Stimulated activated CD4-positive, alpha-beta T cell treated with anti-CD3 and anti-CD28 coated beads, Interleukin-4, amount 100 ng/mL, for 1 hour (primary cell): ENCODE measurements at regions not wholly inside any gene's neighbourhood (a gene's known extent, or its start where the extent isn't known, plus 50 kb on each side); places are given as distances from the start of the nearest gene placed in this dataset.

Experiments
- DNase-seq: peaks from one replicate; pipeline ENCODE4 v3.0.0-alpha.2; 2020

DNA sequence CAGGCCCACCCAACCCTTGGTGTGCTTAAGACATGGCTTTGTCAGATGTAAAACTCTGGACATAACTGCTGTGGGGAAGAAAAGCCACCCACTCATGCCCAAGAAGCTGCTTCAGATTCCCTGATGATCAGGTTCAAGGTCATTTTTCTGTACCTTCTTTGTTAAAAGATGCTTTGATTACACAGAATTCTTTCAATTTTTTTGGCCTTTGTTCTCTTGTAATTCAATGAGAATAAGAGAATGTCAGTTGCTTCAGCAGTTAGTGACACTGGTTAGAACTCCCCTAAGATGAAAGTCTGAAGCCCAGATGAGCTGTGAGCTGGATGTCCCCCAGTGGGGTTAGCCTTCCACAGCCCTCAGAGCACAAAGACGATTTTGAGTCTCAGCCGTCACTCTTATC, 152.7 kb downstream of the CHRM3 start:
- no peak for DNase-seq

GRCh38 chr1:239539812-239540211, 153.4 kb downstream of the CHRM3 start:
- DNase-seq = no peak

DNA sequence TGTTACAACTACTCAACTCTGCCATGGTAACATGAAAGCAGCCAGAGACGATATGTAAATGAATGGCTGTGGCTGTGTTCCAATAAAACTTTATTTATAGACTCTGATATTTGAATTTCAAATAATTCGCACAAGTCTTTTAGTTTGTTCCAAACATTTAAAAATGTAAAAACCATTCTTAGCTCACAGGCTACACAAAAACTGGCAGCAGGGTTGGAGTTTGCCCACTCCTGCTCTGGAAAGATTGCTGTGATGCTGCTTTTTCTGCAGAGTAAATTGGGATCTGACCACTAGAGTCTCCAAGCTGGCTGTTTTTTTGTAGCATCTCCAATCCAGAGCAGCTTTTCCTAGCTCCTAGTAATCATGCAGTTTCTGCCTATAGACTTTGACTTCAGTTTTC, 157.5 kb downstream of the CHRM3 start:
- no peak for DNase-seq

- DNase-seq = no peak
Observed at GRCh38 chr1:239545466-239545865, 159.1 kb downstream of the CHRM3 start.

DNA sequence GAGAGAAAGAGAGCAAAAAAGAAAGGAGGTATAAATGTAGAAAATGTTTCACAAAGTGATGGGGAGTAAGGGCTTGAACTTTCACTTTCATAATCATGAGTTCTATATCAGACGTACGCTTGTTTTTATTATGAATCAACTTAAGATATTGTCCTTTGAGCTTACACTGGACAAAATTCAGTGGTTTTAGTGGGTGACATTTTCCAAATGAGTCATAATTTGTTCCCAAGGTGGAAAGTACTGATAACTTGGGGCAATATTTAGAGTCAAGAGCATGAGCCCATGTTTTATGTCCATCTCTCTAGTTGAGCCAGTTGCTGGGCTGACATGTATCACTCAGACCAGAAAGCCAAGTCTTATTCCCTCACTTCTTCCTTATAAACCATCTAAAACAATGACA, 161.6 kb downstream of the CHRM3 start:
- no peak for DNase-seq

DNA sequence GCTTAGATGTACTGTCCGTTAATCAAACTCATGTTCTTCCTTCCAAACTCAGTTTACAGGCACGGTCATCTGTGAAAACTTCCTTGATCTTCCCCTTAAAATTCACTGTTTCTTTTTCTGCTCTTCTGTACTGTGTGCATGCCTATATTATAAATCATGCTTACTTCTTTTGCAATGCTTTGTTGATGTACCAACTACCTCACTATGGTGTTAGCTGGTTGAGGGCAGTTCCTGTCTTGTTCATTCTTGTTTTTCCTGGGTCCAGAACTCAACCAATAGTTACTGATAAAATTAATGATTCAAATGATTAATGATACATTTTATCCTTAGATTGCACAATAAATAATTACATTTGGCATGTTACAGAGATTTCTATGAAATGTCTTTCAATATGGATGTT, 163.8 kb downstream of the CHRM3 start:
- DNase-seq = no peak

GRCh38 chr1:239555350-239555749, 169.0 kb downstream of the CHRM3 start:
- DNase-seq = no peak

- DNase-seq = no peak
Observed at GRCh38 chr1:239558559-239558958, 172.2 kb downstream of the CHRM3 start.

DNA sequence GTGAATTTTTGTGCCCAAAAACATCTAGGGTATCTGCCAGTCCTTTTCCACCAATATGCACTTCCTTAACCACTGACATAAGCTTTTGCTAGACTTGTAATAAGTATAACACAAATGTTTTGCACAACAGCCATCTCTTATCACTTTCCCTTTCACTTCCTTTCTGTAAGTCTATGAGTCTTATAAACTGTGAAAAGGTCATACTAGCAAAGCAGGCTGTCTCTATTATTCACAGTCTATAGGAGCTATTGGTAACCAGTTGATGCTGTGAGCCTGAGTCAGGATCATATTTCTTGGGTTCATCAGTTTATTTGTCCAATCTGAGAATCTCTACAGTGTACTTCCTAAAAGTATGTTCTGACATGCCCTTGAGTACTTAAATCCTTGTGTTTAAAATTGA, 172.6 kb downstream of the CHRM3 start:
- DNase-seq = no peak

GRCh38 chr1:239560921-239561320, 174.6 kb downstream of the CHRM3 start:
- no peak for DNase-seq

- no peak for DNase-seq
Observed at GRCh38 chr1:239562095-239562494, 175.7 kb downstream of the CHRM3 start.

- no peak for DNase-seq
Observed at GRCh38 chr1:239563681-239564080, 177.3 kb downstream of the CHRM3 start.

- DNase-seq = no peak
Observed at GRCh38 chr1:239566074-239566473, 179.7 kb downstream of the CHRM3 start.

DNA sequence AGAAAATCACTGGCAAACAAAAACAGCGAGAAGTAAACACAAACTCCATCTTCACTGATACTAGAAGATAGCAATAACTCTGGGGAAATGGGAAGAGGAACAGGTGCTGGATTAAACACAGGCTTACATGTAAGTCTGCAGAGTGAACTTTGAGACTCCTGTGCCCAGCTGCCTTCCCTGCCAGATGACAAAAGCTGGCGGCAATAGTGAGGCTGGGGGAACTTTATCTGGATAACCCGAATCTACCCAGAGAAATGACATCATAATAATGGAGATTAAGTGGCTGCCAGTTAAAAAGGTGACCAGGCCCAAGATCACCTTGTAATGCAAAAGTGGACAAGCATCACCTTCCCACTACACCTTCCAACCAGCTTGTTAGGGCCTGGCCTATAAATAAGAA, 184.5 kb downstream of the CHRM3 start:
- DNase-seq = no peak

- DNase-seq = no peak
Observed at GRCh38 chr1:239572183-239572582, 185.8 kb downstream of the CHRM3 start.

DNA sequence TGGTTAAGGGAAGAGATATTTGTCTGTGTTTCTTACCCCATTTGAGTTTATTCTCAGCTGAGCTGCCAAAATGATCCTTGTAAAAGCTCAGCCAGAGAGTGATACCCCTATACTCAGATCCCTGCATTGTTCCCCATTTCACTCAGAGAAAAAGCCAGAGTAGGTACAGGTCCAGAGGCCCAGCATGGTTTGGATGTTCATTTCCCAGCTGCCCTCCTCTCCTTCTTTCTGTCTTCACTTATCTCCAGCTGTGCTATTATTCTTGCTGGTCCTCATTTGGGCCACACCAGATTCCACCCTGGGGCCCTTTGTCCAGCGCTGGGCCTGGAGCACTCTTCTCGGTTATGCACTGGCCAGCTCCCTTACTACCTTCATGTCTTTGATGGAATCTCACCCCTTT, 187.7 kb downstream of the CHRM3 start:
- DNase-seq = no peak

- no peak for DNase-seq
Observed at GRCh38 chr1:239575113-239575512, 188.7 kb downstream of the CHRM3 start.

- no peak for DNase-seq
Observed at GRCh38 chr1:239583536-239583935, 197.2 kb downstream of the CHRM3 start.

- DNase-seq = no peak
Observed at GRCh38 chr1:239586128-239586527, 199.8 kb downstream of the CHRM3 start.

DNA sequence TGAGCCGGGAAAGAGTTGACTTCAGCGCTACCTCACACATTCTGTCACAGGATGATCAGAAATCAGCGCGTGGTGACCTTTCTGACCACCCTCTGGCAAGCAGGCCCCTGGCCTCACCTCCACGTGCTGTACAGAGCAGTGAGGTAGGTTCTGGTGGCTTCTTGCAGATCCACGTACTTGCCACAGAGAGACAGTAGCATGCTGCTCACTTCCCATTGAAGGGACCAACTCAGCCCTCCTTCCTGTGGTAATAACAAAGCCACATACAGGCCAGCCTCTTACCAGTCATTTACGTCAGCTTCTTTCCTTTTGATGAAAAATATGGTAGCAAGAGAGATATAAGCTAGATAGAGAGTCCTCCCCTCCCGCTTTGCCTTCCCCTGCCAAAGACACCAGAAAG, 200.7 kb downstream of the CHRM3 start:
- DNase-seq = no peak

DNA sequence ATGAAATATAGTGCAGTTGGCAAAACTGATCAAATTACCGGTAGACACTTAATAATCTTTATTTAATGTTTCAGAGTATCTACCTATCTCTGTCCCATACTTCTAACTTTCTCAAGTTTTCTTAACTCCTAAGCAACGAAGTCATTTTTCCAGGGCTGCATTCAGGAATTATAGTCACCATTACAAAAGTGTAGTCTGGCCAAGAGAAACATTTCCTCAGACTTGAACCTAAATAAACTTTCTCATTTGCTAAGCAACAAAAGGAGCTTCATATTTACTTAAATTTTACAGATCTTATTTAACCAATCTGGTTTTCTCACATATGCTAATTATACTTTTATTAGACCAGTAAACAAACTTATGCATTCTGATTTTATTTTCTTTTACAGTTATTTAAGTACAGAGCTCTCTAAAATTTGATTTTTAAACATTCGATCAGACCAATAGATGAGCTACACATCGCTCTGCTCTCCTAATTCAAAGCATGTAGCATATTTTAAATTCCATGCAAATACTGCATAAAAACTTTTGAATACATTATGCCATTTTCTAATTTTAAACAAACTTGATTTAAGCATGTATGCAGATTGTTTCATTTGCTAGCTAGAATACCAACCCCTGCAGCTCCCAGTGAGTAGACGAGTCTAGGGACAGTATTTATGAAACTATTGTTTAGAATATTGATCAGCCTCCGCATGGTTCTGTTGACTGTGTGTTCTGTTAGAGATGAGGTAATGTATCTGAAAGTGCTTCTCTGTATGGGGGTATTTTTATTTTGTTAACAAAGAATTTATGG, 201.4 kb downstream of the CHRM3 start:
- DNase-seq = no peak

- DNase-seq = no peak
Observed at GRCh38 chr1:239590556-239590955, 204.2 kb downstream of the CHRM3 start.

- DNase-seq = no peak
Observed at GRCh38 chr1:239593527-239593926, 207.2 kb downstream of the CHRM3 start.

- no peak for DNase-seq
Observed at GRCh38 chr1:239600588-239600987, 214.2 kb downstream of the CHRM3 start.

- DNase-seq = no peak
Observed at GRCh38 chr1:239601108-239601507, 214.7 kb downstream of the CHRM3 start.
